K562 (cell line): ENCODE measurements at regions not wholly inside any gene's neighbourhood (a gene's known extent, or its start where the extent isn't known, plus 50 kb on each side); places are given as distances from the start of the nearest gene placed in this dataset.

Experiments
- ARID3A ChIP-seq: IDR thresholded peaks from 2 replicates; pipeline ENCODE4 v1.6.1; 2012; ENCODE audit warnings: low read depth, low read length, improper control_type of control experiment, borderline replicate concordance
- CHD4 ChIP-seq: fragments of 200-600 bp; sonication (generic); IDR thresholded peaks from 3 replicates; pipeline ENCODE4 v1.6.1; 2012; ENCODE audit warnings: low read depth, mild to moderate bottlenecking, mixed read lengths, low read length, inconsistent platforms; ENCODE audit not compliant: insufficient read depth, insufficient replicate concordance, poor library complexity, severe bottlenecking
- CTCF ChIP-seq, 3 experiments: IDR thresholded peaks in 2 of 3; conservative IDR thresholded peaks in 1 of 3; 2 replicates each; pipeline ENCODE4 v1.5.1; 2011 to 2012; ENCODE audit warnings: low read length in 3 of 3, mild to moderate bottlenecking in 3 of 3, control low read depth in 2 of 3, improper control_type of control experiment in 1 of 3, inconsistent platforms in 1 of 3, low read depth in 1 of 3, mixed read lengths in 1 of 3, moderate library complexity in 1 of 3; ENCODE audit not compliant: insufficient read depth in 2 of 3
- EGR1 ChIP-seq: fragments of 450-650 bp; conservative IDR thresholded peaks from 2 replicates; pipeline ENCODE4 v1.6.1; 2017; ENCODE audit warnings: mild to moderate bottlenecking
- ESRRB ChIP-seq: fragments of 250-450 bp; sonication (Bioruptor Pico); IDR thresholded peaks from 2 replicates; pipeline ENCODE4 v1.5.0; 2020; ENCODE audit warnings: mild to moderate bottlenecking, moderate library complexity, borderline replicate concordance
- EZH2 ChIP-seq: IDR thresholded peaks from 2 replicates; pipeline ENCODE4 v1.6.1; 2012; ENCODE audit warnings: low read depth, mild to moderate bottlenecking, inconsistent platforms, low read length, borderline replicate concordance
- HDAC2 ChIP-seq: fragments of 450-650 bp; IDR thresholded peaks from 2 replicates; pipeline ENCODE4 v1.6.1; 2016; ENCODE audit warnings: mild to moderate bottlenecking
- MGA ChIP-seq: fragments of 450-650 bp; IDR thresholded peaks from 2 replicates; pipeline ENCODE4 v1.6.1; 2016; ENCODE audit warnings: mild to moderate bottlenecking, moderate library complexity
- POLR2A ChIP-seq: fragments of 450-650 bp; conservative IDR thresholded peaks from 2 replicates; pipeline ENCODE4 v1.6.1; 2016
- SIN3A ChIP-seq, 2 experiments: fragments of 150-350 bp in 1 of 2; IDR thresholded peaks; 2 replicates each; pipeline ENCODE4 v1.6.1; 2011 to 2016; ENCODE audit warnings: borderline replicate concordance in 2 of 2, low read depth in 2 of 2, low read length in 2 of 2, mild to moderate bottlenecking in 2 of 2, moderate library complexity in 2 of 2; ENCODE audit not compliant: control insufficient read depth in 1 of 2
- SNAPC5 ChIP-seq: fragments of 250-450 bp; sonication (Bioruptor Pico); IDR thresholded peaks from 2 replicates; pipeline ENCODE4 v1.8.0; 2021; ENCODE audit warnings: moderate library complexity, mild to moderate bottlenecking, inconsistent platforms
- ZNF655 ChIP-seq: fragments of 250-450 bp; sonication (Bioruptor Pico); IDR thresholded peaks from 2 replicates; pipeline ENCODE4 v1.5.0; 2021

- TF ChIP-seq EGR1 (no peak), EZH2 (no peak), MGA (no peak), SNAPC5 (CRISPR knock-in tag) (no peak), SIN3A (IDR thresholded peaks at IDR 0.05; ENCODE audit: borderline replicate concordance in 2 of 2, control insufficient read depth in 1 of 2, low read depth in 2 of 2, low read length in 2 of 2) (no peak), ARID3A (no peak), CTCF (IDR thresholded peaks at IDR 0.05 in 2 of 3, conservative IDR thresholded peaks at IDR 0.05 in 1 of 3; ENCODE audit: insufficient read depth in 2 of 3, low read depth in 1 of 3, low read length in 3 of 3) (no peak), CHD4 (no peak), HDAC2 (no peak), ESRRB (no peak), ZNF655 (CRISPR knock-in tag) (no peak), POLR2A (no peak)
These were observed 65.0 kb upstream of the SEC24B start for GRCh38 chr4:109368661-109369060.
